GM12878 (cell line): ENCODE measurements at regions not wholly inside any gene's neighbourhood (a gene's known extent, or its start where the extent isn't known, plus 50 kb on each side); places are given as distances from the start of the nearest gene placed in this dataset.

ENCODE experiments used
- ATAC-seq: fragments of 200-7000 bp; cut with Tn5 transposase; 3 replicates; pipeline ENCODE4 v1.9.1; 2020; ENCODE audit warnings: mild to moderate bottlenecking, moderate library complexity
- BruUV-seq: library from RNA; stranded (reverse); fragments of 400-500 nt; replicated peaks from 2 replicates; lab custom pipeline; 2021; lab: Mats Ljungman, UMichigan
- CTCF ChIA-PET: fragments of 300-600 bp; sonication (Branson Sonifier 250); formaldehyde crosslinking; extraction: SDS; loops from one replicate; lab custom pipeline; 2021; ENCODE audit warnings: inconsistent platforms; lab: Yijun Ruan, JAX
- POLR2A ChIA-PET: fragments of 350-600 bp; formaldehyde crosslinking; extraction: SDS; loops from one replicate; lab custom pipeline; 2021; ENCODE audit warnings: inconsistent platforms; lab: Charles Lee
- RAD21 ChIA-PET: fragments of 300-600 bp; sonication (Branson Sonifier 250); formaldehyde crosslinking; loops from one replicate; lab custom pipeline; 2023; ENCODE audit warnings: antibody characterized with exemption; ENCODE audit not compliant: unreplicated experiment; lab: Charles Lee
- SMC1A ChIA-PET: fragments of 300-600 bp; sonication (Branson Sonifier 250); formaldehyde crosslinking; loops from one replicate; lab custom pipeline; 2023; ENCODE audit not compliant: unreplicated experiment, uncharacterized antibody; lab: Charles Lee
- DNase-seq: peaks from one replicate; pipeline ENCODE4 v3.0.0-alpha.2; 2011; ENCODE audit warnings: low read depth, low spot score
- FAIRE-seq: peaks from 3 replicates; lab custom pipeline; 2011; peaks lifted over from hg19 to GRCh38; lab: Jason Lieb, UNC
- H2AFZ ChIP-seq: 2 replicates; pipeline ENCODE4 v1.6.0; 2011; ENCODE audit warnings: low read depth, low read length, control low read depth; ENCODE audit not compliant: control insufficient read depth
- H3K27ac ChIP-seq: 2 replicates; pipeline ENCODE4 v1.5.1; 2011; ENCODE audit warnings: control low read depth; ENCODE audit not compliant: control insufficient read depth, insufficient read depth
- H3K27me3 ChIP-seq, 2 experiments: replicated peaks in 1 of 2; 2 replicates each; pipeline versions ENCODE4 v1.6.0 to v1.6.1; 2011; ENCODE audit warnings: low read length in 1 of 2; ENCODE audit not compliant: control insufficient read depth in 2 of 2, insufficient read depth in 2 of 2
- H3K36me3 ChIP-seq, 2 experiments: 2 replicates each; pipeline ENCODE4 v1.5.1; 2011; ENCODE audit warnings: low read length in 1 of 2; ENCODE audit not compliant: control insufficient read depth in 2 of 2, insufficient read depth in 2 of 2
- H3K4me1 ChIP-seq: 2 replicates; pipeline ENCODE4 v1.6.1; 2011; ENCODE audit warnings: mild to moderate bottlenecking, low read length, moderate library complexity, mixed read lengths; ENCODE audit not compliant: control insufficient read depth, insufficient read depth
- H3K4me2 ChIP-seq: 2 replicates; pipeline ENCODE4 v1.6.0; 2011; ENCODE audit warnings: control low read depth; ENCODE audit not compliant: control insufficient read depth, insufficient read depth
- H3K4me3 ChIP-seq: fragments of 200-600 bp; sonication (generic); 2 replicates; pipeline ENCODE4 v1.5.1; 2016
- H3K79me2 ChIP-seq: 2 replicates; pipeline ENCODE4 v1.6.0; 2011; ENCODE audit warnings: low read length; ENCODE audit not compliant: control insufficient read depth, insufficient read depth
- H3K9ac ChIP-seq: 2 replicates; pipeline ENCODE4 v1.8.0; 2011; ENCODE audit warnings: low read length, control low read depth, mixed read lengths; ENCODE audit not compliant: control insufficient read depth, insufficient read depth
- H3K9me3 ChIP-seq: replicated peaks from 3 replicates; pipeline ENCODE4 v1.5.1; 2011; ENCODE audit warnings: mild to moderate bottlenecking, low read length; ENCODE audit not compliant: control insufficient read depth, insufficient read depth
- H4K20me1 ChIP-seq: 2 replicates; pipeline ENCODE4 v1.6.0; 2011; ENCODE audit not compliant: control insufficient read depth, insufficient read depth
- ATF3 ChIP-seq: IDR thresholded peaks from 2 replicates; pipeline ENCODE4 v1.6.1; 2011; ENCODE audit warnings: low read depth, mild to moderate bottlenecking, low read length, moderate library complexity, borderline replicate concordance; ENCODE audit errors: extremely low read depth
- CHD1 ChIP-seq: IDR thresholded peaks from 2 replicates; pipeline ENCODE4 v1.6.1; 2012; ENCODE audit warnings: low read depth, low read length, improper control_type of control experiment
- CREB1 ChIP-seq: IDR thresholded peaks from 2 replicates; pipeline ENCODE4 v1.6.1; 2012; ENCODE audit warnings: low read depth, mild to moderate bottlenecking, inconsistent platforms
- CTCF ChIP-seq, 3 experiments: IDR thresholded peaks in 2 of 3; conservative IDR thresholded peaks in 1 of 3; 2 replicates each; pipeline ENCODE4 v1.5.1; 2011; ENCODE audit warnings: low read depth in 3 of 3, low read length in 3 of 3, mild to moderate bottlenecking in 3 of 3, control low read depth in 2 of 3, moderate library complexity in 2 of 3, inconsistent platforms in 1 of 3, mixed read lengths in 1 of 3; ENCODE audit not compliant: control insufficient read depth in 2 of 3, insufficient read depth in 1 of 3; ENCODE audit errors: extremely low read depth in 1 of 3
- E2F8 ChIP-seq: fragments of 450-650 bp; IDR thresholded peaks from 2 replicates; pipeline ENCODE4 v1.6.1; 2018; ENCODE audit warnings: mild to moderate bottlenecking, low read depth, moderate library complexity; ENCODE audit not compliant: partially characterized antibody
- JUNB ChIP-seq: IDR thresholded peaks from 2 replicates; pipeline ENCODE4 v1.6.1; 2016; ENCODE audit warnings: antibody characterized with exemption, mild to moderate bottlenecking
- NFYB ChIP-seq: IDR thresholded peaks from 2 replicates; pipeline ENCODE4 v1.6.1; 2011; ENCODE audit warnings: low read depth, mild to moderate bottlenecking, low read length, improper control_type of control experiment, moderate library complexity; ENCODE audit not compliant: insufficient read depth
- POU2F2 ChIP-seq: IDR thresholded peaks from 3 replicates; pipeline ENCODE4 v1.6.1; 2011; ENCODE audit warnings: low read depth, mild to moderate bottlenecking, low read length, borderline replicate concordance
- PRDM15 ChIP-seq: fragments of 450-650 bp; formaldehyde crosslinking; IDR thresholded peaks from 2 replicates; pipeline ENCODE4 v1.4.0; 2020; ENCODE audit warnings: mild to moderate bottlenecking, moderate library complexity
- SIN3A ChIP-seq: IDR thresholded peaks from 2 replicates; pipeline ENCODE4 v1.6.1; 2012; ENCODE audit warnings: low read depth, low read length, improper control_type of control experiment
- SMARCA5 ChIP-seq: fragments of 450-650 bp; IDR thresholded peaks from 2 replicates; pipeline ENCODE4 v1.6.1; 2017; ENCODE audit warnings: mild to moderate bottlenecking
- SP1 ChIP-seq: IDR thresholded peaks from one replicate; pipeline ENCODE4 v1.6.1; 2011; ENCODE audit warnings: low read depth, low read length
- SRF ChIP-seq, 2 experiments: IDR thresholded peaks; 2 replicates each; pipeline ENCODE4 v1.6.1; 2011; ENCODE audit warnings: low read depth in 2 of 2, low read length in 2 of 2, mild to moderate bottlenecking in 1 of 2, moderate library complexity in 1 of 2
- TBL1XR1 ChIP-seq: IDR thresholded peaks from 2 replicates; pipeline ENCODE4 v1.6.1; 2012; ENCODE audit warnings: low read depth, low read length, improper control_type of control experiment
- USF1 ChIP-seq: IDR thresholded peaks from 2 replicates; pipeline ENCODE4 v1.6.1; 2011; ENCODE audit warnings: borderline replicate concordance, low read depth, mild to moderate bottlenecking, moderate library complexity, mixed read lengths, low read length; ENCODE audit not compliant: insufficient read depth; ENCODE audit errors: extremely low read length
- WGBS: methylation state at CpG from one replicate; pipeline ENCODE4 v1.1.6; 2016; ENCODE audit warnings: low lambda C conversion rate; ENCODE audit not compliant: insufficient replicate concordance, insufficient coverage; ENCODE audit errors: missing lambda C conversion rate; 5-methylcytosine and 5-hydroxymethylcytosine counted together
- in situ Hi-C: fragments of 300-500 bp; cut with MboI; formaldehyde crosslinking; loops from 9 replicates; pipeline ENCODE4 v1.14.3; 2018; ENCODE audit warnings: mixed read lengths
- intact Hi-C: fragments of 100-400 bp; cut with micrococcal nuclease; formaldehyde crosslinking; loops from one replicate; pipeline ENCODE4 v1.14.2; 2022; ENCODE audit not compliant: unreplicated experiment

- no peaks in the 10 kb centered on the region for H4K20me1 ChIP-seq
- no peaks in the 10 kb centered on the region for H3K9me3 ChIP-seq
- 23% methylated on average over 3 of the region's 3 CpGs for WGBS
- no TSS peak for BruUV-seq
- CTCF ChIA-PET = no interaction called here
- RAD21 ChIA-PET = no interaction called here
- H3K4me1 ChIP-seq = no peaks in the 10 kb centered on the region
- H3K4me2 ChIP-seq = no peak overlapping the region
- DNase-seq (no peak), FAIRE-seq (no peak), ATAC-seq (no peak)
- TF ChIP-seq USF1 (no peak), E2F8 (no peak), TBL1XR1 (no peak), ATF3 (no peak), SIN3A (no peak), SP1 (no peak), CTCF (IDR thresholded peaks at IDR 0.05 in 2 of 3, conservative IDR thresholded peaks at IDR 0.05 in 1 of 3; ENCODE audit: control insufficient read depth in 2 of 3, extremely low read depth in 1 of 3, insufficient read depth in 1 of 3, low read depth in 3 of 3, low read length in 3 of 3) (no peak), CHD1 (no peak), NFYB (no peak), POU2F2 (no peak), SRF (IDR thresholded peaks at IDR 0.05; ENCODE audit: low read depth in 2 of 2, low read length in 2 of 2) (no peak), CREB1 (no peak), PRDM15 (CRISPR knock-in tag) (no peak), SMARCA5 (no peak), JUNB (no peak)
- in situ Hi-C loops (no loop called here), intact Hi-C loops (no loop called here)
- no peaks in the 10 kb centered on the region for H3K27me3 ChIP-seq
- POLR2A ChIA-PET = no interaction called here
- H3K27ac ChIP-seq = no peak overlapping the region
- no peak overlapping the region for H3K9ac ChIP-seq
- SMC1A ChIA-PET = no interaction called here
- H3K36me3 ChIP-seq = no peaks in the 10 kb centered on the region
- no peak overlapping the region for H3K4me3 ChIP-seq
- no peak overlapping the region for H2AFZ ChIP-seq
- H3K79me2 ChIP-seq = no peaks in the 10 kb centered on the region
Observed at GRCh38 chr4:11691236-11691635, 262.5 kb upstream of the HS3ST1 start.
